ENCODE measurements at regions not wholly inside any gene's neighbourhood (a gene's known extent, or its start where the extent isn't known, plus 50 kb on each side); places are given as distances from the start of the nearest gene placed in this dataset.

GRCh38 chr7:1346851-1347250 is 112.4 kb downstream of the MICALL2 start:
- no peak overlapping the region for H3K4me3 ChIP-seq
- ChIA-PET CTCF (no interaction called here), POLR2A (ENCODE audit: unreplicated experiment) (no interaction called here)
- intact Hi-C loops (cut with micrococcal nuclease; ENCODE audit: unreplicated experiment): no loop called here
- H4K20me1 ChIP-seq (ENCODE audit: insufficient read depth): peaks cover 4% of the 10 kb centered on the region; the same call in 1 of the 2 replicates
- H3K27ac ChIP-seq: no peak overlapping the region
- H2AFZ ChIP-seq: no peak overlapping the region
- H3K27me3 ChIP-seq (ENCODE audit: insufficient read depth, low read depth): peaks cover 100% of the 10 kb centered on the region
- H3F3A ChIP-seq (ENCODE audit: insufficient read depth, low read depth): no peaks in the 10 kb centered on the region
- DNase-seq: no peak
- no peaks in the 10 kb centered on the region for H3K4me1 ChIP-seq (replicated peaks; ENCODE audit: insufficient read depth)
- no peaks in the 10 kb centered on the region for H3K36me3 ChIP-seq (ENCODE audit: low read depth)
- TF ChIP-seq CTCF (conservative IDR thresholded peaks at IDR 0.05) (no peak), EZH2 (IDR thresholded peaks at IDR 0.05; ENCODE audit: low read depth) (no peak)
- H3K9me3 ChIP-seq (ENCODE audit: insufficient read depth, low read depth): 0 out of 2 replicates have a peak, but pooled peaks cover 6% of the 10 kb centered on the region
- H3K79me2 ChIP-seq (ENCODE audit: low read depth): no peaks in the 10 kb centered on the region
- BruUV-seq (replicated peaks): no TSS peak
- H3K9me2 ChIP-seq (ENCODE audit: insufficient read depth): no peaks in the 10 kb centered on the region
- no peak overlapping the region for H3K4me2 ChIP-seq

GRCh38 chr7:1348096-1348822 is 111.0 kb downstream of the MICALL2 start:
- Histone ChIP-seq H3K79me2 (ENCODE audit: low read depth) (no peaks in the 10 kb centered on the region), H3K36me3 (ENCODE audit: low read depth) (no peaks in the 10 kb centered on the region), H3K4me2 (no peak overlapping the region), H3K27me3 (ENCODE audit: insufficient read depth, low read depth) (peaks cover 100% of the 10 kb centered on the region), H3K9me2 (ENCODE audit: insufficient read depth) (no peaks in the 10 kb centered on the region), H3K27ac (no peak overlapping the region), H2AFZ (no peak overlapping the region), H3K4me1 (replicated peaks; ENCODE audit: insufficient read depth) (no peaks in the 10 kb centered on the region), H3K9me3 (ENCODE audit: insufficient read depth, low read depth) (0 out of 2 replicates have a peak, but pooled peaks cover 1% of the 10 kb centered on the region), H4K20me1 (ENCODE audit: insufficient read depth) (peaks cover 4% of the 10 kb centered on the region; the same call in 1 of the 2 replicates), H3F3A (ENCODE audit: insufficient read depth, low read depth) (no peaks in the 10 kb centered on the region), H3K4me3 (no peak overlapping the region)
- POLR2A ChIA-PET (ENCODE audit: unreplicated experiment): no interaction called here
- DNase-seq: no peak
- intact Hi-C loops (cut with micrococcal nuclease; ENCODE audit: unreplicated experiment): no loop called here
- no TSS peak for BruUV-seq (replicated peaks)
- no peak for TF ChIP-seq CTCF (conservative IDR thresholded peaks at IDR 0.05)
- TF ChIP-seq EZH2 (IDR thresholded peaks at IDR 0.05; ENCODE audit: low read depth): no peak
- CTCF ChIA-PET: no interaction called here

GRCh38 chr7:1348823-1349335 is 110.4 kb downstream of the MICALL2 start:
- no peak for TF ChIP-seq CTCF (conservative IDR thresholded peaks at IDR 0.05)
- TF ChIP-seq EZH2 (IDR thresholded peaks at IDR 0.05; ENCODE audit: low read depth): no peak
- H3K36me3 ChIP-seq (ENCODE audit: low read depth): no peaks in the 10 kb centered on the region
- H3K9me2 ChIP-seq (ENCODE audit: insufficient read depth): no peaks in the 10 kb centered on the region
- CTCF ChIA-PET: no interaction called here
- no peaks in the 10 kb centered on the region for H3F3A ChIP-seq (ENCODE audit: insufficient read depth, low read depth)
- no TSS peak for BruUV-seq (replicated peaks)
- no peaks in the 10 kb centered on the region for H3K4me1 ChIP-seq (replicated peaks; ENCODE audit: insufficient read depth)
- H3K27ac ChIP-seq: no peak overlapping the region
- no peak overlapping the region for H2AFZ ChIP-seq
- no peak overlapping the region for H3K4me3 ChIP-seq
- H3K79me2 ChIP-seq (ENCODE audit: low read depth): no peaks in the 10 kb centered on the region
- H3K9me3 ChIP-seq (ENCODE audit: insufficient read depth, low read depth): no peaks in the 10 kb centered on the region
- POLR2A ChIA-PET (ENCODE audit: unreplicated experiment): no interaction called here
- DNase-seq: no peak
- intact Hi-C loops (cut with micrococcal nuclease; ENCODE audit: unreplicated experiment): no loop called here
- peaks cover 100% of the 10 kb centered on the region for H3K27me3 ChIP-seq (ENCODE audit: insufficient read depth, low read depth)
- H3K4me2 ChIP-seq: no peak overlapping the region
- H4K20me1 ChIP-seq (ENCODE audit: insufficient read depth): peaks cover 4% of the 10 kb centered on the region; the same call in 1 of the 2 replicates

Measured in PC-9 (cell line).